ENCODE measurements at regions not wholly inside any gene's neighbourhood (a gene's known extent, or its start where the extent isn't known, plus 50 kb on each side); places are given as distances from the start of the nearest gene placed in this dataset.

DNA sequence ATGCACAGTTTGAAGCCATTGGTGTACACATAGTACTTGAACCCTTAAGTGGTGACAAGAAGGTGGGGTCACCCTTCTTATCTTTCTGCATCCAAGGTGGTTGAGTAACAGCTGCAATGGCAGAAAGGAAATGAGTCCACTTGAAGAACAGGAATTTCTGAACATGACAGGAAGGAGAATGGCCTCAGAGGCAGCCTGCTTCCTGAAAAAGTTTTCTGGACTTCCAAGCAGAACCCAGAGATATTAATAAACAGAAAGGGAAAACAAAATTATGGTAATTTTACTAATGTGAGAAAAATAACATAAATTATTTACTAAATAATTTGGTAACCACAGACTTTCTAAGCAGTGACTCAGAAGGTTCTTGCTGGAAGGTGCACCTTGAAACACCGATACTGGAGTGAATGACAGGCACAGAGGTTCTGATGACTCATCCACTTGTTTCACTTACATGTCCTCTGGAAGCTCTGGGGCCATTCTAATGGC lies 119.9 kb upstream of the HS3ST1 start:
- no peak for DNase-seq

- DNase-seq, result no peak
Observed at GRCh38 chr4:11546391-11547175, 117.9 kb upstream of the HS3ST1 start.

DNA sequence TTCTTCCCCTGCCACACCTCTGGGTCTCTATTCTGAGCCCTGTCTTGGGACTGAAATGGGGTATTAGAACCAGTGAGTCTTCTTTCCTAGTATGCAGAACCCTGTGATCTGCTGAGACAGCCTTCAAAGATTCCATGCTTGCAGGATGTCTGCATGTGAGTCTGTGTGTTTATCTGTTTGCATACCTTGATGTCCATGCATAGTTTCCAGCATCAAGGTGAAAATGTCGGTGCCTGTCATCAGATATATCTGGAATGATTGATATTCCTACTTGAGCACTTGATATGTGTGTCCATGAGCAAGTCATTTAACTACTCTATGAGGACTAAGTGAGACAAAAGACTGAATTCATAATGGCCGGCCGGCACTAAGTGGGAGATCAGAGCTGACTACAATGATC lies 117.0 kb upstream of the HS3ST1 start:
- no peak for DNase-seq

DNA sequence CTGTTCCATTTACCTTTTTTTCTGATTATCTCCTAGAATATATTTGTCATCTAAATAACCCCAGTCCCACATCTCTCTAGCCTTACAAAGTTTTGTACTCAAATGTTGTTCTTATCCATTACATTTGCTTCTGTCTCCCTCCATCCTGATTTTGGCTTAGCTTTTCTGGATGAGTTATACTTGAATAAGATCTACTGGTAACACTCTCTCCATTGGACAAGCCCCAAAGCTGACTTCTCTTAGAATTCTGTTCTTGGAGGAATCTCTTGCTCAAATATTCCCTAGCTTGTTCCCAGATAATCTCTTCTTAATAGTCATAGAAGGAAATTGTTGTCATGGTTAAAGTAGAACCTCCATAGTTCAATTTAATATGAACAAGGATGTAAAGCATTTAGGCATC lies 115.5 kb upstream of the HS3ST1 start:
- no peak for DNase-seq

DNA sequence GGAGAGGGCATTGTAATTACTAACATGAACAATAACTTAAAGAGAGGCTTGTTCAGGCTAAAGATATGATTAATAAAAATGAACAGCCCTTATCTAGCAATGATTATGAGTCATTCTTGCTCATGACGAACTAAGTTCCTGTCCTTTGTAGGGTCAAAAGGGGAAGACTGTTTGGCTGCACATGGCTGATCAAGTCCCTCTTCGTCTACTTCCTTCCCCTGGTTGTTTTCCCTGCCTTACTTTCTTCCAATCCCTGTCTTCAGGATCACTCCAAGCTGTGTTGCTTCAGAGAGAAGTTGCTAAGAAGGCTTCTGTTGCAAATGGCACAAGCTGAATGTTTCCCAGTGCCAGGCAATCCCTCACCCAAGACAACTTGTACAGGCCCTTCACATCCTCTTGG lies 115.0 kb upstream of the HS3ST1 start:
- no peak for DNase-seq

GRCh38 chr4:11542952-11543351 lies 114.3 kb upstream of the HS3ST1 start:
- no peak for DNase-seq

DNA sequence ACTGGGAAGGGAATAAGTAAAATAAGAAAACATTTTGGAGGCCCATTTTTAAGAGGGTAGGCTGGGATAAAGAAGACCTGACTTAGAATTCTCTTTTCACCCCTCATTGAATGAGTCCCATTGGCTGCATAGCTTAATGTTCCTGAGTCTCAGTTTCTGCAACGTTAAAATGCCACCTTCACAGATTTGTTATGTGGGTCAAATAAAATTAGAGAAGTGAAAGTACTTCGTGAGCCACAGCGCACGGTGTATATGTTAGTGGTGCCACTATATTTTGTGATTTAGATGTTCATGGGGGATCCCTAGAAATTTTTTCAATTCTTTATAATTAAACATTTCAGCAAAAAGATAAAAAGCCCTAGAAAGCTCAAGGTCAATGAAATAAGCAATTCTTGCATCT lies 109.2 kb upstream of the HS3ST1 start:
- DNase-seq, result no peak

- DNase-seq, result no peak
Observed at GRCh38 chr4:11535333-11535732, 106.6 kb upstream of the HS3ST1 start.

DNA sequence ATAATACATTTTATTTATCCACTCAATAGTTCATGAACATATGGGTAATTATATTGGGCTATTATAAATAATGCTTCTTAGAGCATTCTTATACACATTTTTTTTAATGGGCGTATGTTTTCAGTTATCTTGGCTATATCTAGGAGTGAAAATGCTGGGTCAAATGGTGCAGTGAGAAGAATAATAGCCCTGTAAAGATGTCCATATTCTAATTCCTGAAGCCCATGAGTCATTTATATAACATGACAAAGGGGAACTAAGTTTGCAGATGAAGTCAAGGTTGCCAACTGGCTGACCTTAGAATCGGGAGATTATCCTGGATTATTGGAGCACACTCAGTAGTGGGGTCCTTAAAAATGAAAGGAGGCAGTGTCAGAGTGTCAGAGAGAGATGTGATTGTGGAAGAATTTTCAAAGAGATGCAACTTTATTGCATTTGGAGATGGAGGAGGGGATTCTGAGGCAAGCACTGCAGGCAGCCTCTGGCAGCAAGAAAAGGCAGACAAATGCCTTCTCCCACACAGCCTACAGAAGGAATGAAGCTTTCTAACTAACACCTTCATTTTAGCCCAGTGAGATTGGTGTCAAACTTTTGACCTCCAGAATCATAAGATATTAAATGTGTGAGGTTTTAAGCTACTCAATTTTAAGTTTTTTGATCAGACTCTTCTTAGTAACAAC lies 106.1 kb upstream of the HS3ST1 start:
- DNase-seq, result no peak

DNA sequence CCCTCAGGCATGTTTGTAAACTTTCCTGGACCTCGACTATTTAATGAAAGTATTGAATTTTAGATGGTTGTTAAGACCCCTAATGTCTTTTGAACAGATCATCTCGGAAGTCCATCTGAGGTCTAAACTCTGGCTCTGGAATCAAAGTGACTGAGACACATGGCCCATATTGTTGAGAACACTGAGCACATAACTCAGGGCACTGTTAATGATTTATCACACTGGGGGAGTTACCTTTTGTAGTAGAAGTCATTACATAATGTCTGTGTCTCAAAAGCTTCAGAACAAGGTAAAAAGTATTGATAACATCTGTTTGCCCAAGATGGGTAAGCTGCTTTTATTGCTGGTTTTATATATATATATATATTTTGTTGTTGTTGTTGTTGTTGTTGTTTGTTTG lies 103.4 kb upstream of the HS3ST1 start:
- DNase-seq, result no peak

DNA sequence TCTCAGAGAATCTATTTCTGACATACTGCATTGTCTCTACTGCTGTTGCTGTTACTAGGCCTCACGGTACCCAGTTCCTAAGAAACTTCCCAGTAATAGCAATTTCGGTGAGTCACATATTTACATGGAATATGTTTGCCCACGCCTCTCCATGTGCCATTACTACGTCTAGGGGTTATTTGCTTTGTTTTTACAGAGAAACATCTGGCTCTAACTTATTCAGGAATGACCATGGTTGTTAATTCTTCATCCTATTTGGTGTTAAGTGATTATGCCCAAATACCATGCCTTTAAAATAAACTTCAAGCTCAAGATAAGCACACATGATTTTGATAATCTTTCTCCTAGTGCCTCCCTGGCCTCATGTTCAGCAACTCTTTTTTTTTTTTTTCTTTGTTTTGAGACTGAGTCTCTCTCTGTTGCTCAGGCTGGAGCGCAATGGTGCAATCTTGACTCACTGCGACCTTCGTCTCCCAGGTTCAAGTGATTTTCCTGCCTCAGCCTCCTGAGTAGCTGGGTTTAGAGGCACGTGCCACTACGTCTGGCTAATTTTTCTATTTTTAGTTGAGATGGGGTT lies 101.0 kb upstream of the HS3ST1 start:
- no peak for DNase-seq

GRCh38 chr4:11525085-11525484 lies 96.4 kb upstream of the HS3ST1 start:
- DNase-seq, result no peak

DNA sequence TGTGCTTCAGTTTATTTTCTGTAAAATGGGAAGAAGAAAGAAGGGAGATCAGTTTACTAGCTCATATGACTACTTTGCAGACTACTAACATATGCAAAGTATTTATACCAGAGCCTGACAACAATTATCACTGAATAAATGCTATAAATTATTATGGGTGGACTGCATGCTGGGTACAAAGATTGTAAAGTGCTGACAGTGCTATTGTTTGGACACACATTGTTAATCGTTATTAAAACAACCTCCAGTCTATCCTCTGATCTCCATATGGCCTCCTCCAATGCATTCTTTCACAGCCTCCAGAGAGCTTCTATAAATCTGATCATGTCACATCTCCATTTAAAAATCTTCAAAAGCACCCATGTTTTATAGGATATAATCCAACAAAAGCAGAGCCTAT lies 90.1 kb upstream of the HS3ST1 start:
- no peak for DNase-seq

DNA sequence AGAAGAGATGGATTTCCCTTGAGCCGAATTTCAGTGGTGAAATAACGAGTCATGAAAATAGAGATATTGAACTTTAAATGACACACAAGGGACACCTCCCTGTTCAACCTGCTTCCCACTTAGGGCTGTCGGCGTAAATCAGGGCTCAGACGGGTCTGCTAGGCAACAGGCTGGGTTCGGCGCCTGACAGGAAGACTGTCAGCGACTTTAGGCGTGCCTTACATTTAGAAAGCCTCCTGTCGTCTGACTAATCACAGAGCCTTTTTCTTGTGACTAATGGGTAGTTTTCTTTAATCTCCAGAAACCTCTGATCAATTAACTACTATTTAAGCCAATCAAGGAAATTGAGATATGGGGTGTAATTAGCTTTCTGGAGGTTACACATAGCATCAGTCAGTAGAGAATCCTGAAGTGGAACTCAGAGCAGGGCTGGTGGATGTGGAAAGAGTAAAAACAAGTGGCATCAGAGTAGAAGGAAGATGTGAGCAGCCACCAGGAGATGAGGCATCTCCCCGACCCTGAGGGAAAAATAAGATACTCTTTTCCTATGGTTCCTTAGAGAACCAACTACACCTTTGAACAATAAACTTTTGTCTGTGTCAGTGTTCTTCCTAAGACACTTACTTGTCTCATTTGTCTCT lies 86.2 kb upstream of the HS3ST1 start:
- DNase-seq, result no peak

GRCh38 chr4:11514003-11514402 lies 85.3 kb upstream of the HS3ST1 start:
- DNase-seq, result no peak

- no peak for DNase-seq
Observed at GRCh38 chr4:11512871-11513270, 84.2 kb upstream of the HS3ST1 start.

DNA sequence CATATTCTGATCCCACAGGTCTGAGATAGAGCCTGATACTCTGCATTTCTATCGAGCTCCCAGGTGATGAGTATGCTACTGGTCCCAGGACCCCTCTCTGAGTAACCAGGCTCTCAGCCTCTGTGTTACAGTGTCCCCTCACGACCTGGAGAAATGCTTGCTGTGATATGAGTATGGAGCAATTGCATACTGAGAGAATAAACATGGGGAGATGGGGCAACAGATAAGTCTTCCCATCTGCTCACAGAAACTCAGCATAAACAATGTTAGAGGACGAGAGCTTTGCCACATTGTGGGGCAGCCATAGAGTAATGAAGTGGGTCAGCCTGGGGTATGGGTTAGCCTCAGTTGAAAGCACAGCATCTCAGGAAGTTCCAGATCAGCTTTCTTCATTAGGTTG lies 82.6 kb upstream of the HS3ST1 start:
- no peak for DNase-seq

GRCh38 chr4:11507920-11508319 lies 79.2 kb upstream of the HS3ST1 start:
- DNase-seq, result no peak

DNA sequence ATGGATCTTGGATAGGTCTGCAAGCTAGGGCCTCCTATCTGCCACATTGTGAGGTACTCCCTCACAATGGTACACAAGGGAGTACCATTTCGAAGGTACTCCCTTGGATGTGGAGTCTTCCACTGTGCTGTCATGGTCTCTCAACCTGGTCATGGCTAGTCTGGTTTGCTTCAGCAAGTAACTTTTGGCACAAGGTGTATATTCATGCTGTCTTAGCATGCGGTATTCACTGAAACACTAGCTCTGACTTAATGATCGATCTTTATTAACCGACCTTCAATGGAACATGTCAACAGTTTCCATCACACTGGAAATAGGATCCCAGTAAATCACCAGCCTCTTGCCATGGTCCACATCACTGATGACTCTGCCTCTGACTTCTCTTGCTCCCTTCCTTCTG lies 77.5 kb upstream of the HS3ST1 start:
- DNase-seq, result no peak

GRCh38 chr4:11505221-11505971 lies 76.7 kb upstream of the HS3ST1 start:
- no peak for DNase-seq

DNA sequence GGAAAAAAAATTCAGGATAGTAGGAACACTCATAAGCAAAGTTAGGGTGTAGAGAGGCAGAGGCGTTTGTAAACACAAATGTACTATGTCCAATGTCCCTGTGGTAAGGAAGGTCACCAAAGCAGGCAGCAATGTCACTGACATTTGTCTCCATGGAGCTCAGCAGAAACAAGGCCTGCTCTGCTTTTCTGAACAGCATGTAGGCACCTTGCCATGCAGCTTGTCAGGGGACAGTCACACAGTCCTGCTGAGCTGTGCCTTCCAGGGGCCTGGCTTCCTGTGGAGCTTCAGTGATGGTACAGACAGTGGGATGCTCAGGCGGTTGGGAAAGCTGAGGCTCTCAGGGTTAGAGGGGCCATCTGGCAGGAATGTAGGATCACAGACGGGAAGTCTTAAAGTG lies 74.5 kb upstream of the HS3ST1 start:
- DNase-seq, result no peak

GRCh38 chr4:11497972-11498371 lies 69.3 kb upstream of the HS3ST1 start:
- no peak for DNase-seq

GRCh38 chr4:11497212-11497806 lies 68.6 kb upstream of the HS3ST1 start:
- no peak for DNase-seq
